ENCODE measurements at regions not wholly inside any gene's neighbourhood (a gene's known extent, or its start where the extent isn't known, plus 50 kb on each side); places are given as distances from the start of the nearest gene placed in this dataset.

GRCh38 chr2:42850016-42850805, 57.8 kb upstream of the HAAO start:
- CTCF ChIA-PET = interaction anchor here (3.3 to 4.6 kb wide), 2 partner anchors 9 to 22 kb away, joined by 8 to 26 read pairs; no protein-coding TSS in a partner anchor
- TF ChIP-seq, protein P1, sequence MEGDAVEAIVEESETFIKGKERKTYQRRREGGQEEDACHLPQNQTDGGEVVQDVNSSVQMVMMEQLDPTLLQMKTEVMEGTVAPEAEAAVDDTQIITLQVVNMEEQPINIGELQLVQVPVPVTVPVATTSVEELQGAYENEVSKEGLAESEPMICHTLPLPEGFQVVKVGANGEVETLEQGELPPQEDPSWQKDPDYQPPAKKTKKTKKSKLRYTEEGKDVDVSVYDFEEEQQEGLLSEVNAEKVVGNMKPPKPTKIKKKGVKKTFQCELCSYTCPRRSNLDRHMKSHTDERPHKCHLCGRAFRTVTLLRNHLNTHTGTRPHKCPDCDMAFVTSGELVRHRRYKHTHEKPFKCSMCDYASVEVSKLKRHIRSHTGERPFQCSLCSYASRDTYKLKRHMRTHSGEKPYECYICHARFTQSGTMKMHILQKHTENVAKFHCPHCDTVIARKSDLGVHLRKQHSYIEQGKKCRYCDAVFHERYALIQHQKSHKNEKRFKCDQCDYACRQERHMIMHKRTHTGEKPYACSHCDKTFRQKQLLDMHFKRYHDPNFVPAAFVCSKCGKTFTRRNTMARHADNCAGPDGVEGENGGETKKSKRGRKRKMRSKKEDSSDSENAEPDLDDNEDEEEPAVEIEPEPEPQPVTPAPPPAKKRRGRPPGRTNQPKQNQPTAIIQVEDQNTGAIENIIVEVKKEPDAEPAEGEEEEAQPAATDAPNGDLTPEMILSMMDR (IDR thresholded peaks at IDR 0.05; ENCODE audit: low read depth, low read length) = no peak
- DNase-seq (ENCODE audit: low read depth, low spot score) = no peak
- Histone ChIP-seq H3K27ac (ENCODE audit: low read depth, low read length) (no peak overlapping the region), H3K27me3 (ENCODE audit: control insufficient read depth, insufficient read depth, low read length) (peaks cover 2% of the 10 kb centered on the region), H3K9me3 (ENCODE audit: control insufficient read depth, insufficient read depth, low read length) (no peaks in the 10 kb centered on the region), H3K4me3 (ENCODE audit: low read depth, low read length) (no peak overlapping the region)
- POLR2A ChIA-PET = no interaction called here

- Histone ChIP-seq H3K9me3 (ENCODE audit: control insufficient read depth, insufficient read depth, low read length) (no peaks in the 10 kb centered on the region), H3K27me3 (ENCODE audit: control insufficient read depth, insufficient read depth, low read length) (peaks cover 2% of the 10 kb centered on the region), H3K4me3 (ENCODE audit: low read depth, low read length) (no peak overlapping the region), H3K27ac (ENCODE audit: low read depth, low read length) (no peak overlapping the region)
- POLR2A ChIA-PET = no interaction called here
- no peak for DNase-seq (ENCODE audit: low read depth, low spot score)
- TF ChIP-seq, protein P1 (IDR thresholded peaks at IDR 0.05; ENCODE audit: low read depth, low read length) = no peak
- CTCF ChIA-PET = interaction anchor here (3.3 to 4.6 kb wide), 2 partner anchors 10 to 21 kb away, joined by 8 to 26 read pairs; no protein-coding TSS in a partner anchor
Measured at GRCh38 chr2:42849311-42849710, 56.9 kb upstream of the HAAO start.

DNA sequence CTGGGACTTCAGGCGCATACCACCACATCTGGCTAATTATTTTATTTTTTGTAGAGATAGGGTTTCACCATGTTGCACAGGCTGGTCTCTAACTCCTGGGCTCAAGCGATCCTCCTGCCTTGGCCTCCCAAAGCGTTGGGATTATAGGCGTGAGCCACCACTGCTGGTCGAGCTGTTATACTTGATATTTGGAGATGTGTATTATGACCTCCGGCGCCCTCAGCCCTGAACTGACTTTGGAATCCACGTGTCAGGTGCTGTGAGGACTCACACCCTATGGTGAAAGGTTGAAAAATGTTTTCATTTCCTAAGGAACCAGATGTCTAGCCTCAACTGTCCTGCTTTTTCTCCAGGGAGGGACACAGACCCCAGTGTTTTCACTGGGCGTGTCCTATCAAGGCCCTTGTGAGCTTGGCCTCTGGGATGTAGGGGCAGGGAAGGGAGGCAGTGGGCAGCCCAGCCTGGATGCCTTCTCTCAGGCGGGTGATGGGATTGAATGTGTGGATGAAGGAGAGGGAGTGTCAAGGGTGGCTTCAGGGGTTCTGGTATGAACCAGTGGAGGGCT, 56.4 kb upstream of the HAAO start:
- H3K4me3 ChIP-seq (ENCODE audit: low read depth, low read length) = no peak overlapping the region
- TF ChIP-seq, protein P1 (IDR thresholded peaks at IDR 0.05; ENCODE audit: low read depth, low read length) = no peak
- POLR2A ChIA-PET = no interaction called here
- CTCF ChIA-PET = interaction anchor here (3.3 to 4.6 kb wide), 2 partner anchors 10 to 20 kb away, joined by 8 to 26 read pairs; no protein-coding TSS in a partner anchor
- DNase-seq (ENCODE audit: low read depth, low spot score) = no peak
- H3K27ac ChIP-seq (ENCODE audit: low read depth, low read length) = no peak overlapping the region
- peaks cover 2% of the 10 kb centered on the region for H3K27me3 ChIP-seq (ENCODE audit: control insufficient read depth, insufficient read depth, low read length)
- H3K9me3 ChIP-seq (ENCODE audit: control insufficient read depth, insufficient read depth, low read length) = no peaks in the 10 kb centered on the region

DNA sequence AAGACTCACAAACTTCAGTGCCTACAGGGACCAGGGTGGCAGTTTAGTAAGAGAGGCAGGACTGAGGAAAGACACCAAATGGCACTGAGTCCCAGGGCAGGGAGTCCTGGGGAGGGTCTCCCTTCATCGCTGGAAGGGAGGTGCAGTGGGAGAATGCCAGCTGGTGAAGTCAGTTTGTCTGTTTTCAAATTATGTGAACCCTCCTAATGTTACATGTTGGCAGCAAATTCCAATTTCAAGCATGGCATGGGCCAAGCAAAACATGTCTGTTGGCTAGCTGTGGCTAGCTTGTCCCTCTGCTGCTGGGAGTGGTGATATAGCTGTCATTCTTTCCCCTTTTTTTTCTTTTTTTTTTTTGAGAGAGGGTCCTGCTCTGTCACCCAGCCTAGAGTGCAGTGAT, 55.9 kb upstream of the HAAO start:
- H3K27me3 ChIP-seq (ENCODE audit: control insufficient read depth, insufficient read depth, low read length) = peaks cover 2% of the 10 kb centered on the region
- no peak overlapping the region for H3K27ac ChIP-seq (ENCODE audit: low read depth, low read length)
- TF ChIP-seq, protein P1 (IDR thresholded peaks at IDR 0.05; ENCODE audit: low read depth, low read length) = no peak
- CTCF ChIA-PET = interaction anchor here (1.4 to 4.6 kb wide), 2 partner anchors 11 to 729 kb away, joined by 3 to 26 read pairs; no protein-coding TSS in a partner anchor
- POLR2A ChIA-PET = no interaction called here
- DNase-seq (ENCODE audit: low read depth, low spot score) = no peak
- no peaks in the 10 kb centered on the region for H3K9me3 ChIP-seq (ENCODE audit: control insufficient read depth, insufficient read depth, low read length)
- no peak overlapping the region for H3K4me3 ChIP-seq (ENCODE audit: low read depth, low read length)

- TF ChIP-seq, protein P1 (IDR thresholded peaks at IDR 0.05; ENCODE audit: low read depth, low read length) = no peak
- Histone ChIP-seq H3K9me3 (ENCODE audit: control insufficient read depth, insufficient read depth, low read length) (no peaks in the 10 kb centered on the region), H3K4me3 (ENCODE audit: low read depth, low read length) (no peak overlapping the region), H3K27me3 (ENCODE audit: control insufficient read depth, insufficient read depth, low read length) (peaks cover 2% of the 10 kb centered on the region), H3K27ac (ENCODE audit: low read depth, low read length) (no peak overlapping the region)
- ChIA-PET POLR2A (no interaction called here), CTCF (interaction anchor here (1.3 to 4.6 kb wide), 3 partner anchors 11 to 729 kb away, joined by 3 to 26 read pairs (median 7); no protein-coding TSS in a partner anchor)
- no peak for DNase-seq (ENCODE audit: low read depth, low spot score)
Measured at GRCh38 chr2:42847596-42848151, 55.3 kb upstream of the HAAO start.

All from AG04450 (cell line).